Hepatocyte (in vitro differentiated cells): ENCODE measurements at regions not wholly inside any gene's neighbourhood (a gene's known extent, or its start where the extent isn't known, plus 50 kb on each side); places are given as distances from the start of the nearest gene placed in this dataset.

Experiments used
- DNase-seq: peaks from one replicate; pipeline ENCODE4 v3.0.0-alpha.2; 2016; ENCODE audit warnings: low spot score
- H2AFZ ChIP-seq: fragments of 200-600 bp; sonication (generic); 2 replicates; pipeline ENCODE4 v1.6.0; 2016; ENCODE audit warnings: antibody characterized with exemption, mild to moderate bottlenecking
- H3K27ac ChIP-seq: fragments of 200-600 bp; sonication (generic); 2 replicates; pipeline ENCODE4 v1.5.1; 2016; ENCODE audit warnings: mild to moderate bottlenecking
- H3K27me3 ChIP-seq: fragments of 200-600 bp; sonication (generic); 2 replicates; pipeline ENCODE4 v1.6.1; 2016
- H3K36me3 ChIP-seq: fragments of 200-600 bp; sonication (generic); replicated peaks from 2 replicates; pipeline ENCODE4 v1.5.1; 2016; ENCODE audit warnings: low read depth; ENCODE audit not compliant: insufficient read depth
- H3K4me1 ChIP-seq: fragments of 200-600 bp; sonication (generic); 2 replicates; pipeline ENCODE4 v1.5.1; 2016; ENCODE audit warnings: mild to moderate bottlenecking, moderate library complexity; ENCODE audit not compliant: insufficient read depth
- H3K4me2 ChIP-seq: fragments of 200-600 bp; sonication (generic); 2 replicates; pipeline ENCODE4 v1.6.0; 2016
- H3K4me3 ChIP-seq: fragments of 200-600 bp; sonication (generic); 2 replicates; pipeline ENCODE4 v1.5.1; 2016; ENCODE audit warnings: mild to moderate bottlenecking
- H3K79me2 ChIP-seq: fragments of 200-600 bp; sonication (generic); 2 replicates; pipeline ENCODE4 v1.6.0; 2017; ENCODE audit warnings: mild to moderate bottlenecking
- H3K9me2 ChIP-seq: fragments of 200-600 bp; sonication (generic); replicated peaks from 2 replicates; pipeline ENCODE4 v1.6.0; 2017; ENCODE audit warnings: mild to moderate bottlenecking; ENCODE audit not compliant: insufficient read depth
- H3K9me3 ChIP-seq: fragments of 200-600 bp; sonication (generic); 2 replicates; pipeline ENCODE4 v1.5.1; 2016; ENCODE audit warnings: low read depth, mild to moderate bottlenecking
- H4K20me1 ChIP-seq: fragments of 200-600 bp; sonication (generic); 2 replicates; pipeline ENCODE4 v1.6.0; 2016; ENCODE audit warnings: mild to moderate bottlenecking; ENCODE audit not compliant: insufficient read depth, poor library complexity, severe bottlenecking
- EZH2 ChIP-seq: fragments of 200-600 bp; sonication (generic); IDR thresholded peaks from 2 replicates; pipeline ENCODE4 v1.6.1; 2016; ENCODE audit warnings: antibody characterized with exemption, mild to moderate bottlenecking, borderline replicate concordance
- EZH2phosphoT487 ChIP-seq: fragments of 200-600 bp; sonication (generic); IDR thresholded peaks from one replicate; pipeline ENCODE4 v1.6.1; 2018; ENCODE audit warnings: antibody characterized with exemption, mild to moderate bottlenecking, low read depth, moderate library complexity; ENCODE audit not compliant: unreplicated experiment, severe bottlenecking
- WGBS: methylation state at CpG from one replicate; pipeline ENCODE4 v1.1.6; 2016; ENCODE audit warnings: low lambda C conversion rate; ENCODE audit errors: missing lambda C conversion rate; 5-methylcytosine and 5-hydroxymethylcytosine counted together
- TF ChIP-seq, protein P1 (sequence below): fragments of 200-600 bp; sonication (generic); IDR thresholded peaks from 2 replicates; pipeline ENCODE4 v1.5.1; 2016; ENCODE audit warnings: antibody characterized with exemption, mild to moderate bottlenecking; ENCODE audit not compliant: poor library complexity

- Histone ChIP-seq H4K20me1 (no peaks in the 10 kb centered on the region), H2AFZ (no peak overlapping the region), H3K9me3 (no peaks in the 10 kb centered on the region), H3K4me1 (peaks cover 8% of the 10 kb centered on the region), H3K36me3 (no peaks in the 10 kb centered on the region), H3K79me2 (no peaks in the 10 kb centered on the region), H3K27me3 (no peaks in the 10 kb centered on the region), H3K9me2 (no peaks in the 10 kb centered on the region), H3K4me2 (no peak overlapping the region), H3K4me3 (no peak overlapping the region), H3K27ac (no peak overlapping the region)
- TF ChIP-seq EZH2phosphoT487, result no peak
- no peak for DNase-seq
- 95% methylated on average over 1 of the region's 1 CpG for WGBS
Measured at GRCh38 chr1:55578646-55579045, 363.5 kb upstream of the USP24 start.

DNA sequence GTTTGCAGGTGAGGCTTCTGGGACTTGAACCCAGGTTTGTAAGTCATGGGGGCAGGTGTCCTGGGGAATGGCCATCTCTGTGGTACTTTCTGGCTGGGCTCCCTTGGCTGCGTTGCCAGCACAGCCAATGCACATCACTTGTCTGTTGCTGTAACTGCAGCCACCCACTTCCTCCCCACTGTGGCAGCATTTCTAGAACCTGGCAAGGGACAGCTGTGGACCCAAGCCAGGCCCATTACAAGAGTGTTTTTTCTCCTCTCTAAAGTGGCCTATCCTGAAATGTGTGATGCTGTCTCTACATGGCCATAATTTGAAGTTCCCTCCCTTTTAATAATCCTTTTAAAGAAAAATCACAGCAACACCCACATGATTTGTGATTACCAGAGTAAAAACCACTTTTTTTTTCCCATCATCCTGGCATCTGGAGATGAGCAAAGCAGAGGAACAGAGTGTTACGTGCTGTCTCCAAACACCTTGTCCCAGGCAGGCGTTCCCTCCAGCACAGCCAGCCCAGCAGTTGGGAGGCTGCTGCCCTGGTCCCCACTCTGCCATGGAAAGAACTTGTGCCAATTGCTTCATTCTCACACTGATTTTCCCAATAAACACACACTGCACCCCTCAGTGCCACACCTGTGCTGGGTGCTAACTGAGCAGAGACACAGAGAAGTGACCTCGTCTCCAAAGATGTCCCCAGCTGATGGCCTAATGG is 360.6 kb upstream of the USP24 start:
- DNase-seq, result no peak
- no peak overlapping the region for H3K4me3 ChIP-seq
- no peaks in the 10 kb centered on the region for H3K79me2 ChIP-seq
- no peaks in the 10 kb centered on the region for H3K36me3 ChIP-seq
- no peak overlapping the region for H2AFZ ChIP-seq
- no peaks in the 10 kb centered on the region for H4K20me1 ChIP-seq
- H3K27ac ChIP-seq, result no peak overlapping the region
- H3K9me2 ChIP-seq, result no peaks in the 10 kb centered on the region
- TF ChIP-seq EZH2, result no peak
- TF ChIP-seq EZH2phosphoT487, result no peak
- TF ChIP-seq, protein P1, sequence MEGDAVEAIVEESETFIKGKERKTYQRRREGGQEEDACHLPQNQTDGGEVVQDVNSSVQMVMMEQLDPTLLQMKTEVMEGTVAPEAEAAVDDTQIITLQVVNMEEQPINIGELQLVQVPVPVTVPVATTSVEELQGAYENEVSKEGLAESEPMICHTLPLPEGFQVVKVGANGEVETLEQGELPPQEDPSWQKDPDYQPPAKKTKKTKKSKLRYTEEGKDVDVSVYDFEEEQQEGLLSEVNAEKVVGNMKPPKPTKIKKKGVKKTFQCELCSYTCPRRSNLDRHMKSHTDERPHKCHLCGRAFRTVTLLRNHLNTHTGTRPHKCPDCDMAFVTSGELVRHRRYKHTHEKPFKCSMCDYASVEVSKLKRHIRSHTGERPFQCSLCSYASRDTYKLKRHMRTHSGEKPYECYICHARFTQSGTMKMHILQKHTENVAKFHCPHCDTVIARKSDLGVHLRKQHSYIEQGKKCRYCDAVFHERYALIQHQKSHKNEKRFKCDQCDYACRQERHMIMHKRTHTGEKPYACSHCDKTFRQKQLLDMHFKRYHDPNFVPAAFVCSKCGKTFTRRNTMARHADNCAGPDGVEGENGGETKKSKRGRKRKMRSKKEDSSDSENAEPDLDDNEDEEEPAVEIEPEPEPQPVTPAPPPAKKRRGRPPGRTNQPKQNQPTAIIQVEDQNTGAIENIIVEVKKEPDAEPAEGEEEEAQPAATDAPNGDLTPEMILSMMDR, result no peak
- H3K27me3 ChIP-seq, result no peaks in the 10 kb centered on the region
- H3K4me2 ChIP-seq, result no peak overlapping the region
- WGBS, result 89% methylated on average over 4 of the region's 4 CpGs
- H3K4me1 ChIP-seq, result peaks cover 3% of the 10 kb centered on the region
- H3K9me3 ChIP-seq, result no peaks in the 10 kb centered on the region

DNA sequence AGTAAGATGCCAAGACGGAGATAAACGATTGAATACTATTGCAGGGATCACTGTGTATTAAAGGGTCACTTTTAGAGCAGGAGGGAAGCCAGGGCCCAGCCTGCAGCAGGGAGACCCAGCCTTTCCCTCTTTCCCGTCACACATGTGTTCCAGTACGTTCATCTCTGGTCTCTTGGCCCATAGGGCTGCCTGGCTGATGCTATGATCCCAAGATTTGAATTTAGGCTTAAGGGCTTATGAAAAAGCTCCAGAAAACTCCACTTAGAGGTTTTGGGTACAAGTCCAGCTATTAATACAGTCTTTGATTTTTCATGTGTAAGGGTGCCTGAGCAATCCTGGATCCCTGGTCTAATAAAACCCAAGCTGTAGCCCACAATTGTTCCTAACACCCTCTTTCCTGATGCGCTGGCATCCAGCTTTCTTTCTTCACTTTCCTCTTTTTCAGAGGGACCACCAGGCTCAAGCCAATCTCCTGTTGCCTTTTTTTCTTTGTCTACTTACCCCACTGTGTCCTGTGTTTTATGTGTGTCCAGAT is 359.6 kb upstream of the USP24 start:
- no peaks in the 10 kb centered on the region for H3K9me2 ChIP-seq
- H2AFZ ChIP-seq, result no peak overlapping the region
- no peaks in the 10 kb centered on the region for H4K20me1 ChIP-seq
- H3K4me1 ChIP-seq, result no peaks in the 10 kb centered on the region
- no peak overlapping the region for H3K4me3 ChIP-seq
- DNase-seq, result no peak
- H3K27ac ChIP-seq, result peak overlapping the region; percentile 22
- TF ChIP-seq EZH2, result no peak
- no peak for TF ChIP-seq EZH2phosphoT487
- TF ChIP-seq, protein P1, result no peak
- H3K4me2 ChIP-seq, result no peak overlapping the region
- no peaks in the 10 kb centered on the region for H3K27me3 ChIP-seq
- no peaks in the 10 kb centered on the region for H3K79me2 ChIP-seq
- WGBS, result 88% methylated on average over 5 of the region's 5 CpGs
- no peaks in the 10 kb centered on the region for H3K36me3 ChIP-seq
- H3K9me3 ChIP-seq, result no peaks in the 10 kb centered on the region

DNA sequence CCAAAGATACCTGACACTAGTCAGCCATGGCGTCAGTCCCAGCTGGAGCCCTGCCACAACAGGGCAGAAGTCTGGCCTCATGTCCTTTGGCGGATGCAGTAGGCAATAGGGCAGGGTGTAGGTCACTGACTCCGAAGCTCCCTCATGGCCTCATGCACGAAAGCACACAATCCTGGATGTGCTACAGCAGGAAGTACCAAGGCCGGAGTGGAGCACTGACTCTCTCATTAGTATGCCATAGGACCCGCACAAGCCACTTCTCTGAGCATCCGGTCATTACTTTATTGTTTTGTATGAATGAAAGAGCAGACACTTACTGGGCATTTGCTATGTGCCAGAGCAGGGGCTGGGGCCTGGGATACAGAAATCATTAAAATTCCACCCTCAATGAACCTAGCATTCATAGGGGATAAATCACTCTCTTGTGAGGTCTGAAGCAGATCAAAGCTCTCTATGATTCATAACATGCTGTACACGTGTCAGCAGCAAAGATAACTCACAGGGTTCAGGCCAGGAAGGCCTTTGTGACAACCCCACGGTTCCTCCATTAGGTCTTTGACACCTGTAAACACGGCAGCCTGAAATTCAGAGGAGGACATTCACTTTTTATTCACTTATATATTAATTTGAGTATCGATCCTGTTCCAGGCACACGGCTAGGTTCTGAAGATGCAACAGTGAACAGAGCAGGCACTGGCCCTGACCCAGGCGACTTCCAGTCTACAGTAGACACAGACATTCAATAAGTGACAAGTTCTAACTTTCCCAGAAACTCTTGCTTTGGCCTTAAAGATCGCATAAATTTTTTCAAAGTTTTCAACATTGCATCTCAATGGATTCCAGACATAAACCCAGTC is 357.9 kb upstream of the USP24 start:
- no peaks in the 10 kb centered on the region for H4K20me1 ChIP-seq
- DNase-seq, result no peak
- H3K4me1 ChIP-seq, result no peaks in the 10 kb centered on the region
- TF ChIP-seq EZH2phosphoT487, result no peak
- TF ChIP-seq EZH2, result no peak
- TF ChIP-seq, protein P1, result no peak
- no peaks in the 10 kb centered on the region for H3K9me2 ChIP-seq
- H2AFZ ChIP-seq, result no peak overlapping the region
- no peaks in the 10 kb centered on the region for H3K79me2 ChIP-seq
- no peaks in the 10 kb centered on the region for H3K27me3 ChIP-seq
- no peak overlapping the region for H3K27ac ChIP-seq
- no peaks in the 10 kb centered on the region for H3K36me3 ChIP-seq
- no peak overlapping the region for H3K4me2 ChIP-seq
- no peaks in the 10 kb centered on the region for H3K9me3 ChIP-seq
- H3K4me3 ChIP-seq, result no peak overlapping the region
- WGBS, result 83% methylated on average over 14 of the region's 14 CpGs
